Stimulated activated CD4-positive, alpha-beta T cell treated with anti-CD3 and anti-CD28 coated beads, Interleukin-2, amount 100 ng/mL, for 4 hours (primary cell): ENCODE measurements at regions not wholly inside any gene's neighbourhood (a gene's known extent, or its start where the extent isn't known, plus 50 kb on each side); places are given as distances from the start of the nearest gene placed in this dataset.

Source experiments
- DNase-seq: peaks from one replicate; pipeline ENCODE4 v3.0.0-alpha.2; 2020; ENCODE audit warnings: low read depth

DNA sequence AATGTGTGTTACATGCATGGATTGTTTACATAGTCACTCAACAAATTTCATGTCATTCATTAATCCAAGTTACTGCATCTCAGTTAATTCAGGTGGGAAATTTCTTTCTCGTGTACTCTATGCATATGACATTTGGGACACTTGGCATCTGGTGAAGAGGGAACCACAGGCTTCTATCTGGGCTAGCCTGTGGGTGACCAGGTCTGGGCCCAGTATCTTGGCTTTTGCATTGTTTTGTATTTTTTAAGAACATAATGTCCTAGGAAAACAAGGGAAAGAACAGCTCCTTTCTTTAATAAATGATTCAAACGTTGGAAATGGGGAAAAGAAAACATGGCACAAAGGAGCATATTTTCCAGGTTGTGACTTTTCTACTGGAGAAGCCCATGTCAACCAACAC, 331.1 kb downstream of the WDR11 start:
- no peak for DNase-seq

DNA sequence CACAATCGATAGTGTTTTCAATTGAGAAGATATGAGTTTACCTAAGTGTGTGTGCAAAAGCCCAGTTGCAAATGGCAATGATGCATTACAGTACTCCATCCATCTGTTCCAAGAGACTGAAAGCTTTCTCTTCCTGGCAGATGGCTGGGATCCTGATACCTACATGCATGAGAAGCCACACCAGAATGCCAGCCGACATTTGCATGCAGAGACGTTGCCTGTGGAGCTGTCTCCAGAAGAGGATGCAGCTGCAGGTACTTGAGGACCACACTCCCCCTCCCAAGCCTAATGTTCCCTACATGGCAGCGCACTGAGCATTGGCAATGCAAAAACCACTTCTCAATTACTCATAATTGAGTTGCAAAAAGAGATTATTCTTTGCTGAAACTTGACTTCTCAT, 332.1 kb downstream of the WDR11 start:
- no peak for DNase-seq

DNA sequence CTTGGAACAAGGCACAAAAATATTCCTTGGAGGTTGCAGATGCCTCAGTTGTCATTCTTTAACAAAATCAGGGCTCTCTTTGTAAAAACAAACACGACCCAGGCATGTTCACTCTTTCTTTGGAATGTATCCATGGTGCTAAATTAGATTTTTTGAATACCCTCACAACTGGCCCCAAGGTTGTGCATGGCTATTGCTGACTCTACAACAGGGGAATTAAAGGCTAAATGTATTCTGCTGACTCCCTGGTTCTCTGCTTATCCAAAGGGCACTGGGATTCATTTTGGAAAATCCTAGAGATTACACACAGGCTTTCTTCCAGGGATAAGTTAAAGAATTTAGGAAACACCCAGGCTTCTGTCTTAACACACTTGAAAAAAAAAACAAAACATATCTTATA, 332.5 kb downstream of the WDR11 start:
- no peak for DNase-seq

DNA sequence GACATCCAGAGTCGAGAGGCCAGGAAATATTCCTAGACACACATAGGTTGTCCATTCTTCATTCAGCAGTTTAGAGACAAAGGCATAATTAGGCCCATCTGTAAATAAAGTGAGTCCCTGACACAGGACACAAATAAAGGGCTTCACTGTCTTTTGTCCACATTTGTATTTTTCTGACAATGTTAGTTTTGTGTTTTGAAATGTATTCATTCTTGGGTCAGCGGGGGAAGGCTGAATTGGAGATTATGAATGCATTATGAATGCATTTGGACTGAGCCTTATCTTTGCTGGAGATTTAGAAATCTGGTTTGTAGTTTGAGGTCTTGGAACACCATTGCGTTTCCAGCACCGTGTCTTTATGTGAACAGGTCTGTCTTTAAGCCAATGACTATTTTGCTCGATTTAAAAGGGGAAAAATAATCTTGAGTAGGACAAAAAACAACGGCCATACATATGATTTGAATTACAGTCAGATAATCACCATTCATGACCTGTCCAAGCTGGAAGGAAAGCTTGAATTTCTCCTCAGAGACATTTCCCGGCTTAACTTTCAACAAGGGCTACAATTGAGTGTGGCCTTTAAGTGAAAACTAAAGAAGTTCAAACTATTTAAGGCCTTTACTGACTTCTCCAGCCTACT, 334.8 kb downstream of the WDR11 start:
- no peak for DNase-seq

DNA sequence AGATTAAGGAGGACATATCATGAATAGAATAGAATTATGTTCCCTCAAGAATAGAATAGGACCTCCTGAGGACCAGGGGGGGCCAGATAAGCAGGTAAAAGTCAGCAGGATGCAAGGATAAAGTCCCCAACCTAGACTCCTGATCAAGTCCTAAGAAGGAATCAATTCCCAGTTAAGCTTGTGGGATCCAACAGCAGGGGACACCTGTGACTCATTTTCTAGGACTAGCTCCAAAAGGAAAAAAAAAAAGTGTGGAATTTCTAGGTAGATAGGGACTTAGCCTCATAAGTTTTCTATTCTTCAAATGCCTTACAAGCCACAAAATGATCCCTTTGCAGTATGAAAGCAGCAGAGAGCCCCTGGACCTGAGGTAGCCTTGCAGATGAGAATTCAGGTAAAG, 336.2 kb downstream of the WDR11 start:
- DNase-seq, result no peak

DNA sequence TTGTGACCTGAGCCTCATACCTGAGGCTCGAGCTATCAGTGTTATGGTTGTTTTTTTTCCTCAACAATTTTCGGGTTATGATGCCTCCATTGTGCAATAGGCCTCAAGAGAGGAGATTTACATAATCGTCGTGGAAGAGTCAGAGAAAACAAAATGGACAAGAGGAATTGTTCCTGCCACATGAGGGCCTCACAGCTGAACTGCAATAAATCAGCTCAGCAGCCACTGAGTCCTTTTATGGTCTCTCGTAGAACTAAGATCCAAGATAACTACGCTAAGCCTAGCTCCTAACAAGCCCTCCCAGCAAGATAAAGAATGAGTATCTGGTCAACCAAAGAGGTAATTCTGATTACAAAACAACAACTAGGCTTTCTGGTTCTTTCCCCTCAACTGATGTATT, 336.8 kb downstream of the WDR11 start:
- DNase-seq, result no peak

DNA sequence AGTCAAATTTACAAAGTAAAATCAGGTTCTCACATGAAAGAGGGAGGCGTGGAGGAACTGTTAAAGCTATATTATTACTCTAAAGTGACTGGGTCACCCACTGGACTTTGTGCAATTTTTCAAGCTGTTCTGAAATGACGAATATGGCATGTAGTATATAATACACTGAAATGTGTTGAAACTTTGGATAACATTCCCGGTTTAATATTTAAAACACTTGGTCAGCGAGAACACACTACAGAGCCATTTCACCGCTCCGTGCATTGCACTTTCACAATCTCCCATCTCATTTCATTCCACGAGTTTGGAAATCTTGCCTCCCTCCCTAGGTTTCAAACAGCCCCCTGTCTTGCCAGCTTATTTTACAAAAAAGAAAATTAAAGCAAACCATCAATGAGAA, 337.9 kb downstream of the WDR11 start:
- DNase-seq, result no peak

DNA sequence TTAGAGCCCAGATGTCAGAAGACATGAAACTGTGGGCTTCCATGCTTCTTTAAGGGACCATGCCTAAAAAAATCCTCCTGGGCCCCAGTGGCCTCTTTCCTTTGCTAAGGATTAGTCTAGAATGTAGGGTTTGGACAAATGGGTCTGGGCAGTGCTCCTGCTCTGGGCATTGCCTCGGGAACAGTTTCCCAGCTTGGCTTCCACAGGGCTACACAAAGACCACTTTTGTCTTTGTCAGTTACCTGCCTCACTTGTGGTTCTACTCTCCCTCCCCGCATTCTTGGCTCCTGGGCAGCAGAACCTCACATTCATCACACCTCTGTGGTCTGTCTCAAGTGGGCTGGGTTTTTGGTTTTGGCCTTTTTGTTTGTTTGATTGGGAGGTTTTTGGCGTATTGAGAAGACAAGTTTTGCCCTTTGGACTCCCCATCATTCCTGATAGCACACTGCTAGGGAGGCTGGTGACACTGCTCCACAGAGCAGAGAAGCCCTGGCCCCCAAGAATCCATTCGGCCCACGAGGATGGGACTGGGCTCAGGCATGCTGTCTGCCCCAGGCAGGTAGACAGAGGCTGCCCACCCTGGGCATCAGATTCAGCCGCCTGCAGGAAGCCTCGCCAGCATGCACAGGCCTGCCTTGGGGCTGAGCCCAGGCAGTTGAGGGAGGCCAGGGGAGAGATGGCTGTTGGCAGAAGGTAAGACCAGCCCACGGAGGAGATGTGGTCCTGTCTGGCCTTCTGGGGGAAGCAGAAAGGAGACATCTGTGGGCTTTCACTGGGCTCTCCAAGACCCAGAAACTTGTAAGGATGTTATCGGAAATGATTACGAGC, 343.7 kb downstream of the WDR11 start:
- no peak for DNase-seq

DNA sequence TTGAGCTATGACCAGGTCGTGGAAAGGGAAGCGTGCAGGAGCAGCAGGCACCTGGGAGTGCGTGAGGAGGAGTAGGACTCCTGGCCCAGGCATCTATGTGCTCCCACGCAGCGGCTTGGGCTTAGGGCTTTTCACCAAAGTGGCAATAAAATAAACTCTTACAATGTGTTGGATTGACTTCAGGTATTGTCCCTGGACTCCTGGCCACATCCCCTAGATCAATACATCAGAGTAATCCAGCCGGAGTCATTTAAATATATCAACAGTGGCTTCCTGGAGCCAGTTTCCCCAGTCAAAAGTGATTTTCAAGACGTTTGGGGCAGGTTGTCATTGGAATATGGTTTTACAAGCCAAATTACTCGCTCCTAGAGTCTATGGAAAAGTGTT, 344.4 kb downstream of the WDR11 start:
- no peak for DNase-seq

DNA sequence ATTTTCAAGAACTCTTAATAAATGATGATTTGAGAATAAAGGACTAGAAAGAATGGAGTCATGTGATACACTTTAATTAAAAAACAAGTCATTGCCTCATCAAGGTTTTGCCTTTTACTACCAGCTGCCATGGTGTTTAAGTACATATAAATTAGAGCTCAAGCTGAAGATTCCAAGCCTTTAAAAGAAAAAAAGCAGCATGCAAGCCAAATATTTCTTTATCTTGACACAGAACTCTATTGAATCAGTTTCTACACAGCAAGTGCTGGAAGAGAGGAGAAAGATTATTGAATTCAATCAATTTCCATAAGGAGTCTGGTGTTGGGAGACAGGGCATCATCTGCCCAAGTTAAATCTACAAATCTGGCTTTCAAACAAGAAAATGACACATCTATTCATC, 347.9 kb downstream of the WDR11 start:
- DNase-seq, result no peak

DNA sequence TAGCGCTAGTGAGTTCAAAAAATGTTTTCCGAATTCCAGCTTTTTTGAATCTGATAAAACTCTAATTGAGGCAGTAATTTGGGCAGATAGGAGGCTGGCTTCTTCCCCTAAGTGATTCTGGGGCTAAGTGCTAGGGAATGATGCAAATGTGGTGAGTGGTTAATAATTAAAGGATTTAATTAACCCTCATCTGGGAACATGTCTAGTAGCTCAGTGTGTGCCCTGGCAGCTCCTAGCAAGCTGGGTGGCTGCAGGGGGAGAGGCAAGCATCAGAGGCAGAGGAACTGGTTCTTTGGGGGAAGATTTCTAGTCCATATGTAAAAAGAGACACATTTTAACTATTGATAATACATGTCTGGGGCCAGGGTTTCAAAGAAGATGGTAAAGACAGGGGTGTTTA, 354.5 kb downstream of the WDR11 start:
- DNase-seq, result no peak

DNA sequence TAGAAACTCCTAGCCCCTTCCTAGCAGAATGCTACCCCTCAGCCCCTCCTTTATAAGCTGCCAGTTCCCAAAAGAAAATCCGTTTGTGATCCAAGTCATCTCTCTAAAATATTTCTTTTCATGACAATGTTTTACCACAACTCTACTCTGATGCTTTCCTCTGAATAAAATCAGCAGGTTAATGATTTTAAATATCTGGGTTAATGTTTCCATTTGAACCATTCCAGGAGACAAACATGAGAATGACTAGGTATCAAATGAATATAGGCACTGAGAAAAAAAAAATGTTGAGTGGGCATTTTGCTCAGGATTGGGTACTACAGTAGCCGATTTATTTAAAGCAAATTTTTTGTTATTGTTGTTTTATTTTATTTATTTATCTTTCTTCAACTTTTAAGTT, 360.3 kb downstream of the WDR11 start:
- DNase-seq, result no peak

DNA sequence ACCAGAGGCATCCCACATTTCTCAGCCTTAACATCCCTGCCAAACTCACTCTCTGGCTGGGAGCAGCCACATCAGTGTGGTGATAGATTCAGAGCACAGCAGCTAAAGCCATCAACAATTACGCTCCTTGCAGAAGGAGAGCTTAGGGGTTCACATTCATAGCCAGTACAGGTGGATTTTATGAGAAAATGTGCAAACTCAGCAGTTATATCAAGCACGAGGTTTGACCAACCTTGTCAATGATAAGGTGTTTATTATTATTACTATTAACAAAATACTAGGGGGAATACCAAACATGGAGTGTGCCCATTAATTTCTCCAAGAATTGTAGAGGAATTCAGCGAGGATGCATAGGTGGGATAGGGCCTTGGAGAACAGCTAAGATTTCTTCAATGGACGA, 362.3 kb downstream of the WDR11 start:
- DNase-seq, result no peak

DNA sequence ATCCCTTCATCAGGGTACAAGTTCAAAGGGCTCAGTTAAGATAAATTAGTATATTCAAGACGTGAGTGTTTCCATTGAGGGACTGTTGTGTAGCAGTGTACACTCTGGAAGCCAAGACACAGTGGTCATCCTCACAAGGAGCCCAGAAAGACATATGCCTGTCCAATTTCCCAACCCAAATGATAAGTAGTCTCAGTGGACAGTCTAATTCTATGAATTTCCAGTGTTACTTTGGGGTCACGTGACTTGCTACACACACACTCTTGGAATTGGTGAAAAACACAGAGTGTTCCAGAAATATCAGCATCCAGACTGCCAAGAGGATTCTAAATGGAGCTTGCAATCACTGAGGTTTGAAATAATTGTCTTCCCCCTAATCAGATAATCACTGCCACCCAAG, 365.1 kb downstream of the WDR11 start:
- no peak for DNase-seq

DNA sequence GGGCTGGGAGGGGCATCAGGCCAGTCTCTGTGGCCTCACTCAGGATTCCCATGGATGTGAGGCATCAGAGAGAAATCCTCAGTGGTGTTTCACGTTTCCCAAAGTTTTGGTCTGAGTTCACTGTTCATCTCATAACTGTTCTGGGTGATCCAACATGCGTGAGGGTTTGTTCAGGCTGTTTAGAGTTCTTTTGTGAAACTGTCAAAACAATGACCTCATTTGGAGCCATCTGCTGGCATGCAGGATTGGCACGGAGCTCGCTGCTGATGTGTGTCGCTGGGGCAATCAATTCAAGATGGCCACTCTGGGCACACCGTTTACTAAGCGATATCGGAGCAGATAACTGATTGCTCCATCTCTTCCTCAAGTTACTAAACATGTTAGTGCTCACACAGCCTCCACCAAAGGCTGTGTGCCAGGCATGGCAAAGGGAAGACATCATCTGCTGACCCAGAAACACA, 365.6 kb downstream of the WDR11 start:
- no peak for DNase-seq

DNA sequence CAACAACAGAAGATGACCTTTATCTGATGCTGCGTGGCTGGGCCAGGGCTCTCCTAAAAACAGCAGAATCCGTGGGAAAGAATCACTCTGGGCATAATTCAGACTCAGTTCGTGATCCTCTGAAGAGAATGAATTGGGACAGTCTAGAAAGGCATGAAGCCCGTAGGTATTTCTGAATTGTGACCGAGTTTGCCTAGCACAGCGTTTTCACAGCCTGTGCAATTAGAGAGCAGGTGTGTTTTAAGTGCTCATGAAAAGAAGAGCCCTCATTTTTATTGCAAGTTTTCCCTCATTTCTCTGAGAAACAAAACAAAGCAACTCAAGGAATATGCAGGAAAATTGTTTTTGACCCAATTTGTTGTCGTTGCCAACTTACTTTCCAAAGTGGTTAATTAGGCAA, 366.2 kb downstream of the WDR11 start:
- no peak for DNase-seq

DNA sequence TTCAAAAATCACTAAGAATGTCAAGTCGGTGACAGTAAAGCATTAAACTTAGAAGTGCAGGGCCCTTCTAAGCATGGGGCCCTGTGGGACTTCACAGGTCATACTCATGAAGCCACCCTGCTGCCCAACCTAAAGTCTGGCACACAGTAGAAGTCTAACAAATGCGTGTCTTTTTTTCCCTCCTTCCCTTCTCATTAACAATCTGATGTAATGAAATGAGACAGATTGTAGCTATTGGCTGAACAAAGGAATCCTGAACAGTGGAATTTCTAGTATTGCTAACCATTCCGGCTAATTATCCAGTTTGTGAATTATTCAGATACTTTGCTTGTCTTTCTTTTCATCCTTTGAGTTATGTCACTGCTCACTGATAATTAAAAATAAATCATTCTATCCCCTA, 369.9 kb downstream of the WDR11 start:
- DNase-seq, result no peak

DNA sequence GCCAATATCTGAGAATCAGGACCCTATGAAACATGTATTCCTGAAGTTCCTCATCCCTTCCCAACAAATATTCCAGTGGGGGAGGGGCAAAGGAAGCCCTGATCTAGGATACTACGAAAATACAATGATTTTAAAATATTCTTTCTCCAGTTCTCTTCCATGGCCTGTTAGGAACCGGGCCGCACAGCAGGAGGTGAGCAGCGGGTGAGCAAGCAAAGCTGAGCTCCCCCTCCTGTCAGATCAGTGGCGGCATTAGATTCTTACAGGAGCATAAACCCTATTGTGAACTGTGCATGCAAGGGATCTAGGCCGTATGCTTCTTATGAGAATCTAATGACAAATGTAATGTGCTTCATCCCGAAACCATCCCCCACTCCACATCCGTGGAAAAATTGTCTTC, 370.8 kb downstream of the WDR11 start:
- DNase-seq, result no peak

DNA sequence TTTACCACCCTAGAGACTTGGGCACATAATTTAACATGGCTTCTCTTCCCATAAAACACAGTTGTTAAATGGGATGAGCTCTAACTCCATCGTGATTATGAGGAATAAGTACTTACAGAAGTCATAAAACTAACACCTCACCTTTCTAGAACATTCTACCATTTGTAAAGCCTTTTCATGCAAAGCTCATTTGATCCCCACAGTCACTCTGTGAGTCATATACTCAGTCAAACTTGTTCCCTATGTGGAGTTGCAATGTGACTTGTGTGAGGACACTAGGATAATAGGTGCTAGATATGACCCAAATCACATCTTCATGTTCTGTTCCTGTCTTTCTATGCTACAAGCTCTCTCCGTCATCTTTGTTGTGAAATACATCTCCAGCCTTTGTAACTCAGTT, 371.7 kb downstream of the WDR11 start:
- no peak for DNase-seq

DNA sequence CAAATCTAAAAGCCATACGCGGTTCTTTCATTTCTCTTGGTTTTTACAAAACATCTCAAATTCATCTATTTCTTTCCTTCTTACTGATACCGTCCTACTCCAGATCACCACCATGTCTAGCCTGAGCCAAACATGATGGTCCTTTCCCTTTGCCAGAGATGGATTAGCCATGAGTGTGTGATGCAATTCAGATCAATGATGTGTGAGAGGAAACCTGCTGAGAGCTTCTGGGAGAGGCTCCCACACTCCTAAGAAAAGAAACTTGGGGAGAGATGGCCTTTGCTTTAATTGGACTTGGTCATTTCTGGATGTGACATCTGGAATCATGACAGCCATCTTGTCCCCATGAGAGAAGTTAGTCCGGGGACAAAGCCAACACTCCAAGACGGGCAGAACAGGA, 367.2 kb downstream of the FGFR2 start:
- no peak for DNase-seq

DNA sequence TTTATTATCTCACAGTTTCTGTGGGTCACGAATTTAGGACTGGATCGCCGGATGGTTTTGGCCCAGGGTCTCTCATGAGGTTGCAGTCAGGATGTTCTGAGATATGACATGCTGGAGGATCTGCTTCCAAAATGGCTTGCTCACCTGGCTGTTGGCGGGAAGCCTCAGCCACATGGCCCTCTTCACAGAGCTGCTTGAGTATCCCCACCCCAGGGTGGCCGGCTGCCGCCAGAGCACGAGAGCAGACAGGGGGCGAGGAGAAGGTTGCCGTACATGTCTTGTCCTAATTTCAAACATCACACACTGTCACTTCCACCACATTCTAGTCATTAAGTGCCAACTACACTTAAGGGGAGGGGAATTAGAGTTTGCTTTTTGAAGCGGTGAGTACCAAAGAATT, 365.8 kb downstream of the FGFR2 start:
- DNase-seq, result no peak

DNA sequence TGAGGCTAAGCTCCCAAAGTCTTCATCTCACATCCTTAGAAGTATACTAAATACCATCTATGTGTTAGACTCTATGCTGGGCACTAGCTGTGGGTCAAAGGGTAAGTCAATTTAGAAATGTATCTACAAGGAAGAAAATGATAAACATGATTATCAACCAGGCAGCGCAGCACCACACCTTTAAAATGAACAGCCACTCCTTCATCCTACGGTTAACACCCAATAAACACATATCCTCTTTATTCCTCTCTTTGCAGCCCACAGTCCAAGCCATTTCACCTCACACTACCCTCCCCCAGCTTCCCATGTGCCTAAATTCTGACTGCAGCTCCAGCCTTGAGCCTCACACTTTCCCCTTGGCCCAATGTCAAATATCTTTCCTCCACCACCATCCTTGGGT, 362.6 kb downstream of the FGFR2 start:
- DNase-seq, result no peak

DNA sequence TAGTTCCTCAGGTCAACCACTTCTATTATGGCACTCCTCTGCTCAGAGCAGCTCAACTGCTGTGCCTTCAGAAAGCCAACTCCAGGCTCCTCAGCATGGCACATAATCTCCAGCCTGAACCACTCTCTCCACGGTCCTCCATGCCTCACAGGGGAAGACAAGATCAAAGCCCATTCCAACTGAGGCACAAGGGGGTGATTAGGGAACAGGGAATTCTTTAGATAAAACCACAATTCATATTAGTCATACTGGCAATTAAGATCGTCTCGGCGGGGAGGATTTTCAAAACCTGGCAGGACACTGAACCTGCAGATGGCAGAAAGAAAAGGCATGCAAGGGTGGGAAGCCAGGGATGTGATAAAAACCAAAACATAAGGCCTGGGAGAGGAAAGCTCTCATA, 361.6 kb downstream of the FGFR2 start:
- DNase-seq, result no peak

DNA sequence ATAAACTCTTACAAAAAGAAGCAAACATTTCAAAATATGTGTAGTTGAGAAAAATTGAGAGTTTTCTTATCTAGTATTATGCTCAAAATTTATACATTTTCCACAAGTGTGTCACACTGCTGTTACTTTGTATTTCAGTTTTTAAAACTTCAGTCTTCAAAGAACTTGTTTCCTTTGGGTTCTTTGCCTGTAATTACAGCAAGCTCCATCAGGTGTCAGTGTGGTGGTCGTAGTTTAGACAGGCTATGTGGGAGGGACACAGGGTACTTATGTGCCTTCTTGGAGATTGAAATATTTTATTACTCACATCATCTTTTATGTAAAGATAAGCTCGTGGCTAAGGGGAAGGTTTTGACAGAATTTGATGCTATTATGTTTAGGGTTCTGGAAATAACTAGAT, 360.5 kb downstream of the FGFR2 start:
- DNase-seq, result no peak
